DMS53 treated with DMSO at 0.1 percent for 48 hours (cell line): ENCODE measurements at regions not wholly inside any gene's neighbourhood (a gene's known extent, or its start where the extent isn't known, plus 50 kb on each side); places are given as distances from the start of the nearest gene placed in this dataset.
"Not testable (repeated sequence)": the region's sequence is repeated elsewhere in the genome, so short reads cannot be mapped to it uniquely, and the experiment has no call there.

ENCODE experiments used
- DNase-seq: peaks from one replicate; lab custom pipeline; 2025; ENCODE audit not compliant: unreplicated experiment; lab: John Stamatoyannopoulos, UW

- DNase-seq = no peak
Observed at GRCh38 chr9:72471096-72471495, 50.3 kb upstream of the TMC1 start.

GRCh38 chr9:72467766-72468738 lies 53.4 kb upstream of the TMC1 start:
- DNase-seq = no peak

GRCh38 chr9:72465593-72465984 lies 55.8 kb upstream of the TMC1 start:
- DNase-seq = no peak

GRCh38 chr9:72464857-72465592 lies 56.4 kb upstream of the TMC1 start:
- DNase-seq = no peak

GRCh38 chr9:72462340-72462739 lies 59.1 kb upstream of the TMC1 start:
- DNase-seq = no peak

GRCh38 chr9:72460342-72461312 lies 60.8 kb upstream of the TMC1 start:
- peak; percentile 48 for DNase-seq

- no peak for DNase-seq
Observed at GRCh38 chr9:72459308-72459707, 62.1 kb upstream of the TMC1 start.

- no peak for DNase-seq
Observed at GRCh38 chr9:72458153-72458552, 63.3 kb upstream of the TMC1 start.

- no peak for DNase-seq
Observed at GRCh38 chr9:72457366-72457765, 64.0 kb upstream of the TMC1 start.

- no peak for DNase-seq
Observed at GRCh38 chr9:72454871-72455491, 66.4 kb upstream of the TMC1 start.

- no peak for DNase-seq
Observed at GRCh38 chr9:72453797-72454196, 67.6 kb upstream of the TMC1 start.

- not testable (repeated sequence) for DNase-seq
Observed at GRCh38 chr9:72446241-72446640, 75.2 kb upstream of the TMC1 start.

GRCh38 chr9:72445306-72445995 lies 76.0 kb upstream of the TMC1 start:
- no peak for DNase-seq

- DNase-seq = no peak
Observed at GRCh38 chr9:72444435-72444834, 77.0 kb upstream of the TMC1 start.

GRCh38 chr9:72443855-72444254 lies 77.6 kb upstream of the TMC1 start:
- no peak for DNase-seq

- no peak for DNase-seq
Observed at GRCh38 chr9:72441848-72442607, 77.0 kb upstream of the ZFAND5 start.

- no peak for DNase-seq
Observed at GRCh38 chr9:72440992-72441847, 76.2 kb upstream of the ZFAND5 start.

- no peak for DNase-seq
Observed at GRCh38 chr9:72440378-72440777, 75.4 kb upstream of the ZFAND5 start.
